DMS53 treated with DMSO at 0.1 percent for 48 hours (cell line): ENCODE measurements at regions not wholly inside any gene's neighbourhood (a gene's known extent, or its start where the extent isn't known, plus 50 kb on each side); places are given as distances from the start of the nearest gene placed in this dataset.

ENCODE experiments used
- DNase-seq: peaks from one replicate; lab custom pipeline; 2025; ENCODE audit not compliant: unreplicated experiment; lab: John Stamatoyannopoulos, UW

DNA sequence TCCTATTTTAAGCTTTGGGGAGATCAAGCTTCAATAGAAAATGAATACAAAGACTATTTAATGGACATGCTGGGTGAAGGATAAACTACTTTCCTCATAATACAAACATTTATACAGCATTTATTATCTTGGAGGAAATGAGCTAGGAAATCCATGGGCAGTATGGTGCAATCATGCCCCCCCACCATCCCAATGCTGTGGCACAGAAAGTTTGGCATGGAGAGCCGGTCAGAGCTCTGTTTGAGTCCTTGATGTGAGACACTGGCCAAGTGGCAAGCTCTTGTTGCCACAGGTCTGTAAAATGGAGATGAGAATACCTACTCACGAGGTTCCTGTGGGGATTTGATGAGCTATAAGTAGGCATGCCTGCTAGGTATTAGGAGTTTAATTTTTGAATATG, 120.6 kb downstream of the MAB21L3 start:
- no peak for DNase-seq

GRCh38 chr1:116232989-116233514, 121.9 kb downstream of the MAB21L3 start:
- DNase-seq: no peak

- no peak for DNase-seq
These were observed 123.2 kb downstream of the MAB21L3 start for GRCh38 chr1:116234429-116234828.

GRCh38 chr1:116239916-116240315, 128.7 kb downstream of the MAB21L3 start:
- DNase-seq: no peak

GRCh38 chr1:116242741-116243140, 130.3 kb upstream of the ATP1A1 start:
- no peak for DNase-seq

- peak; percentile 12 for DNase-seq
These were observed 129.6 kb upstream of the ATP1A1 start for GRCh38 chr1:116243333-116244054.

DNA sequence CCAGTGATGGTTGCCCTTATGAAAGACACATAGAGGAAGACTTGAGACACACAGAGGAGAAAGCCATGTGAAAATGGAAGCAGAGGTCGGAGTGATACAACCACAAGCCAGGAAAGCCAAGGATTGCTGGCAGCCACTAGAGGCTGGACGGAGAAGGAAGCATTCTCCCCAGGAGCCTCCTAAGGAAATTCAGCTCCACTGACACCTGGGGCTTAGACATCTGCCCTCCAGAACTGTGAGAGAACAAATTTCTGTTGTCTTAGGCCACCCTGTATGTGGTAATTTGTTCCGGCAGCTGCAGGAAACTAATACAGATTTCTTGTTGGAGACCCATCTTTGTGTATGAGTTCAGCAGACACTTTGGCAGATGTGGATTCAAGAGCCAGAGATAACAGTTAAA, 126.9 kb upstream of the ATP1A1 start:
- DNase-seq: no peak

- no peak for DNase-seq
These were observed 120.8 kb upstream of the ATP1A1 start for GRCh38 chr1:116252271-116252670.

DNA sequence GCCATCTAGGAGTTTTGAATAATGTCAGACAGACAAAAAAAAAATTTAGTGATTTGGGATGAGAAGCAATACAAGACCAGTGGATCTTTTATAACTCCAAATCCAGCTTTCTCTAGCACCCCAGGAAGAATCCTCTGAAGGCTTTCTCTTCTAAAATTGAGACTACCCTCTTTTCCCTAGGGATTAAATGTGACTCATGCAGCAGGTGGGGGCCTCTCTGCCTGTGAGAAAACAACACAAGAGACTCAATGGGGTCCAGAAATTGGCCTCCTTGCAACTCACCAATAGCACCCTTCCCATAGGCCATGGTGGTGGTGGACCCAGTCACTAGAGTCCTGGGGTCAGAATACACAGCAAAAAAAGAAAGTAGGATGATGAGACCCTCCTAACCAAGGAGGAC, 120.3 kb upstream of the ATP1A1 start:
- no peak for DNase-seq

DNA sequence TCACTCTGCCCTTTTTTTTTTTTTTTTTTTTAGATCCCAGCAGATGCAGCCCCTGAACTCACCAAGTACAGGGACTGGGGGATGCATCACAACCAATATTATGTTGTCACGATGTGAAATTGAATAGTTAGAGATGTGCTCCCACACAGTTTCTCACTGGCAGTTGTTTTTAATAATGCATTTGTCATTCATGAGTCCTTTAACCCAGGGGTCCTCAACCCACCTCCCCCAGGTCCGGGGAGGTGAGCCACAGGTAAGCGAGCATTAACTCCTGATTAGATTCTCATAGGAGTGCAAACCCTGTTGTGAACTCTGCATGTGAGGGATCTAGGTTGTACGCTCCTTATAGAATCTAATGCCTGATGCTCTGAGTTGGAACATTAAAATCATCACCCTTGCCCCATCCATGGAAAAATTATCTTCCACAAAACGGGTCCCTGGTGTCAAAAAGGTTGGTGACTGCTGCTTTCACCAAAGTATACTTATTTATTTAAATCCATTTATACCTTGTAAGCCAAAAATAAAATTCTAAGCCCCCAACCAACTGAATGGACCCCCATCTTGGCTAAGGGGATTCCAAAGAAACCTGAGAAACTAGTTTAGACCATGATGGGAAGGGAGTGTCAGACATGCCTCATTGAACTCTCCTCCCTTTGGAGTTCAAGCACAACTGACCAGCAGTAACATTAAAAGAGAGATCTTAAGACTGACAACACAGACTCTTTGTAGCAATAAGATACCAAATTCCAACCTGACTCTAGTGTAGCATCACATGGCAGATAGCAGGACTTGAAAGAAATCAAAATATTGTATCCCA, 119.3 kb upstream of the ATP1A1 start:
- DNase-seq: no peak

GRCh38 chr1:116254776-116255175, 118.3 kb upstream of the ATP1A1 start:
- no peak for DNase-seq

DNA sequence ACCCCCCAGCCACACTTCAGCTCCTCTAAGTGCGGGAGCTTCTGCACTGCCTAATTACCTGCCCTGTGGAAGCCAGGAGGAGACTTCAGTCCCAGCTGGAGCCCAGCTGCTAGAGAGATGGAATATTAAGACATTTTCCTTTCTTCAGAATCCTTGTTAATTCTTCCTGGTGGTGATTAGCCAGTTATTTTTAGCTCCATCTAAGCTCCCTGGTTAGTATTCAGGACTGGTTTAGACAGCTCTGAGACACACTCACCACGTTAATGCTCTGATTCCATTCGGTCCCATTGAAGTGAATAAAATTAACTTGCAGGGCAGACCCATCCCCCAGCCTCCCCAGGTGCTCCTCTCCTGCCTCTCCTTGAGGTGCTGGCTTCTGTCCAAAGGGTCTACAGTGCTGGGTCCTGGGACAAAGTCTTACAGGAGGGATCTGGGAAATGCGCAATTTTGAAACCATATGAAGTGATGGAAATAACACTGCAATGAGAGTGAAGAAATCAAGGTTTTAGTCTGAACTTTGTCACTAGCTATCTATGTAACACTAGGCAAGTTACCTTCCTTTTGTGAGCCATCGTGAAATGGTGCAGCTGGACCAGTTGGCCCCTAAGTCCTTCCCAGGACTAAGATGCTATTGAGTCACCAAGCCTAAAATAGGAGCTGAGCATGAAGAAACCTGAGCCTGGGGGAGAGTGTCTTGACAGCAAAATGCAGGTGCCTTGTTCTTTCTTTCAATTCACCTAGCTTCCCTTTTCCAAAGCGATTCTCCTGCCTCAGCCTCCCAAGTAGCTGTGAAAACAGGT, 117.4 kb upstream of the ATP1A1 start:
- no peak for DNase-seq

GRCh38 chr1:116256286-116256649, 116.8 kb upstream of the ATP1A1 start:
- DNase-seq: no peak

- DNase-seq: no peak
These were observed 116.2 kb upstream of the ATP1A1 start for GRCh38 chr1:116256875-116257274.

DNA sequence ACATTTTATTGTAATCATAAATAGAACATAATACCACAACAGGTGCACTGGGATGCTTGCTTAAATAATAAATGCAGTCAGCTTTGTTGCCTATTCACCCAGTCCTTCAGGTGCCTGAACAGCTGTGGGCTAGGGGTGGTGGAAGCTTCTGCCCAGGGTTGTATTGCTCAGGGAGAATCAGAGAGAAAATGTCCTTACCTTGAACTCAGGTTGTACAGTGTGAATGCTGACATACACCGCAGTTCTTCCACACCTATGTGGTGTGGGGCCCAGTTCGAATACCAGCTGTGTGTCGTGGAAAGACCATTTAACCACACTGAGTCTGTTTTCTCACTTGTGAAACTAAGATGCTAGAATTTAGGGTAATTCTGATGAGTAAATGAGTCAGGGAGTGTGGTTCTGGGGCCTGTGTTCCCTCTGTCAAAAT, 115.7 kb upstream of the ATP1A1 start:
- no peak for DNase-seq

DNA sequence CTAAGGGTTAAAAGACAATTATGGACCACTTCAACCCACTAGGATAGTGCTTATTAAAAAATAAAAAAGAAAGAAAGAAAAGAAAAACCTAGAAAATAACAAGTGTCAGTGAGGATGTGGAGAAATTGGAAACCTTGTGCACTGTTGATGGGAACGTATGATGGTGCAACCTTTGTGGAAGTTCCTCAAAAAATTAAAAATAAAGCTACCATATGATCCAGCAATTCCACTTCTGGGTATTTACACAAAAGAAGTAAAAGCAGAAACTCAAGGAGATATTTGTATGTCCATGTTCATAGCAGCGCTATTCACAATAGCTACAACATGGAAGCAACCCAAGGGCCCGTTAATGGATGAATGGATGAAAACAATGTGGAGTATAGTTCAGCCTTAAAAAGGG, 115.2 kb upstream of the ATP1A1 start:
- DNase-seq: no peak

DNA sequence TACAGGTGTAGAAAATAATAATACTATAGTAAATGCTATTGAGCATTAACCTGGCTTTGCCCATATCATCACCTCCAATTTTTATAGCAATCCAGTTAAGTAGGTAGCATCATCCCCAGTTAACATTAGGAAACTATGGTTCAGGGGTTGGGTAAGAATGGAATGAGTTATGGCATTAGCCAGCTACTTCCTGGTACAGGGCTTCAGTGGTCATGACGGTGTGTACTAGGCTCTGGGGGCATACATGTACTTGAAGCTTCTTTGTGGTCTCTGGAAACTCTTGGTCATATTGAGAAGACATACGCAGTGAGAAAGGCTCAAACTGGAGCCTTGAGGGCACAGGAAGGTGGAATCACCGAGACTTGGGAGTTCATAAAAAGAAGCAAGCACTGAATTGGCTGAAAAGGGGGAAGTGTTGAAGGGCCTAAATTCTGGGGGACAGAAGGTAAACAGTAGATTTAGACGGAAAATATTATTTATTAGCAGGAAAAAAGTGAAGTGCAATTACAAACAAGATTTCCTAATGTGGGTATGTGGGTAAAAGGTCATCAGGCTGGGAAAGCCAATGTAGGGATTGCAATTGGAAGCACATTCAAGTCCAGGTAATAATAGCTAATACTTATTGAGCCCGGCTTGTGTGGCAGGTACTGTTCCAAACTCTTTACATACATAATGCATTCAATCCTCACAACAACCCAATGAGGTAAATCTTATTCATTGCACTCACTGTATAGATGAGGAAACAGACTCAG, 114.2 kb upstream of the ATP1A1 start:
- no peak for DNase-seq

DNA sequence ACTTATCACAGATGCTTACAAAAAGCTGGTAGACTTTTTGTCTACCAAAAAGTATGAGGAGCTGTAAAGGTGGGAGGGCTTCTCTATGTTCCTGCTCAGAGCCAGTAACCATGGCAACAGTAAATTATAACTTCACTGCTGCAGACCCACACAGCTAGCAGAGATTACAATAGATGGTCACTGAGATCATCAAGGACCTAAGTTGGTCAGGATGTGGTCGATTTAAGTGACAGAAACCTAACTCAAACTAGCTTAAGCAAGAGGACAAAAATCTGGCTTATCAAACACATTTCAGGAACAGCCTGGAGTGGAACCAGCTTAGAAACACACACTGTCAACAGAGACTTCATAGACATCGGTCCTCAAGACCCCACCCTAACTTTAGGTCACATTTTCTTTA, 113.4 kb upstream of the ATP1A1 start:
- DNase-seq: no peak

- DNase-seq: no peak
These were observed 112.9 kb upstream of the ATP1A1 start for GRCh38 chr1:116260115-116260514.

GRCh38 chr1:116260621-116261020, 112.4 kb upstream of the ATP1A1 start:
- DNase-seq: no peak

DNA sequence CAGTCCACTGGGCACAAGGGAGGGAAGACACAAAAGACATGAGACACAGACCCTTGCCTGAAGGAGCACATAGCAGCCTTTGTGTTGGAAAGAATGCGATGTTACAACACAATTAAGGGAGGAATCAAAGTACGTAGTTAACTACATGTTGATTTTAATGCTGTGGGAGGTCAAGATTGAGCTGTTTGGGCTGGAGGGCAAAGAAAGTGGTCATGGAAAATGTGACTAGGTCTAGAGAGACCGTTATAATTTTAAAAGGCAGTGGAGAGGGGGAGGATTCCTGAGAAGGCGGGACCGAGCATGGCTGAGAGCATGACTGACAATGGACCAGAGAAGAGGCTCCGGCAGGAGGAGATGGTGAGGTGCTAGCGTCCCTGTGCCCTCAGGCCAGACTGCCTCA, 111.8 kb upstream of the ATP1A1 start:
- no peak for DNase-seq
